Peyer's patch (tissue), 4 donors: ENCODE measurements at regions not wholly inside any gene's neighbourhood (a gene's known extent, or its start where the extent isn't known, plus 50 kb on each side); places are given as distances from the start of the nearest gene placed in this dataset.
"Not testable (repeated sequence)": the region's sequence is repeated elsewhere in the genome, so short reads cannot be mapped to it uniquely, and the experiment has no call there.

ENCODE experiments used
- DNase-seq, 3 donors: peaks; one replicate each; pipeline ENCODE4 v3.0.0-alpha.2; 2017 to 2019
- H3K27ac ChIP-seq, 4 donors: fragments of 200-600 bp; sonication (generic); one replicate each; pipeline ENCODE4 v1.5.1; 2016 to 2019
- H3K27me3 ChIP-seq, 2 donors: fragments of 200-600 bp; sonication (generic); one replicate each; pipeline ENCODE4 v1.5.1; 2019
- H3K36me3 ChIP-seq, 3 donors: fragments of 200-600 bp; sonication (generic); one replicate each; pipeline ENCODE4 v1.5.1; 2016 to 2019
- H3K4me1 ChIP-seq, 4 donors: fragments of 200-600 bp; sonication (generic); one replicate each; pipeline ENCODE4 v1.5.1; 2016 to 2019
- H3K4me3 ChIP-seq, 4 donors: fragments of 200-600 bp; sonication (generic); 1 replicate in 3 of 4; 2 replicates in 1 of 4; pipeline ENCODE4 v1.5.1; 2016 to 2019; ENCODE audit warnings: mild to moderate bottlenecking in 1 of 4
- H3K9me3 ChIP-seq, 4 donors: fragments of 200-600 bp; sonication (generic); one replicate each; pipeline ENCODE4 v1.5.1; 2016 to 2019; ENCODE audit warnings: mild to moderate bottlenecking in 1 of 4
- POLR2A ChIP-seq, 2 donors: fragments of 450-650 bp; IDR thresholded peaks; one replicate each; pipeline ENCODE4 v1.5.1; 2017; ENCODE audit warnings: antibody characterized with exemption in 2 of 2, mild to moderate bottlenecking in 2 of 2, moderate library complexity in 2 of 2
- TF ChIP-seq, protein P1 (sequence below), 6 experiments: fragments of 450-650 bp in 4 of 6; fragments of 200-600 bp in 2 of 6; sonication (generic) in 1 of 6; IDR thresholded peaks; one replicate each; pipeline ENCODE4 v1.5.1; 2017 to 2019; ENCODE audit warnings: antibody characterized with exemption in 6 of 6, mild to moderate bottlenecking in 3 of 6, moderate library complexity in 1 of 6

- Histone ChIP-seq H3K27ac (no peak overlapping the region), H3K9me3 (no peaks in the 10 kb centered on the region), H3K4me1 (no peaks in the 10 kb centered on the region), H3K36me3 (no peaks in the 10 kb centered on the region), H3K27me3 (no peaks in the 10 kb centered on the region), H3K4me3 (no peak overlapping the region)
- no peak for DNase-seq
- TF ChIP-seq, protein P1, sequence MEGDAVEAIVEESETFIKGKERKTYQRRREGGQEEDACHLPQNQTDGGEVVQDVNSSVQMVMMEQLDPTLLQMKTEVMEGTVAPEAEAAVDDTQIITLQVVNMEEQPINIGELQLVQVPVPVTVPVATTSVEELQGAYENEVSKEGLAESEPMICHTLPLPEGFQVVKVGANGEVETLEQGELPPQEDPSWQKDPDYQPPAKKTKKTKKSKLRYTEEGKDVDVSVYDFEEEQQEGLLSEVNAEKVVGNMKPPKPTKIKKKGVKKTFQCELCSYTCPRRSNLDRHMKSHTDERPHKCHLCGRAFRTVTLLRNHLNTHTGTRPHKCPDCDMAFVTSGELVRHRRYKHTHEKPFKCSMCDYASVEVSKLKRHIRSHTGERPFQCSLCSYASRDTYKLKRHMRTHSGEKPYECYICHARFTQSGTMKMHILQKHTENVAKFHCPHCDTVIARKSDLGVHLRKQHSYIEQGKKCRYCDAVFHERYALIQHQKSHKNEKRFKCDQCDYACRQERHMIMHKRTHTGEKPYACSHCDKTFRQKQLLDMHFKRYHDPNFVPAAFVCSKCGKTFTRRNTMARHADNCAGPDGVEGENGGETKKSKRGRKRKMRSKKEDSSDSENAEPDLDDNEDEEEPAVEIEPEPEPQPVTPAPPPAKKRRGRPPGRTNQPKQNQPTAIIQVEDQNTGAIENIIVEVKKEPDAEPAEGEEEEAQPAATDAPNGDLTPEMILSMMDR (IDR thresholded peaks at IDR 0.05) = no peak
- no peak for TF ChIP-seq POLR2A (IDR thresholded peaks at IDR 0.05)
Observed at GRCh38 chr3:11733914-11734313, 90.2 kb upstream of the VGLL4 start.

DNA sequence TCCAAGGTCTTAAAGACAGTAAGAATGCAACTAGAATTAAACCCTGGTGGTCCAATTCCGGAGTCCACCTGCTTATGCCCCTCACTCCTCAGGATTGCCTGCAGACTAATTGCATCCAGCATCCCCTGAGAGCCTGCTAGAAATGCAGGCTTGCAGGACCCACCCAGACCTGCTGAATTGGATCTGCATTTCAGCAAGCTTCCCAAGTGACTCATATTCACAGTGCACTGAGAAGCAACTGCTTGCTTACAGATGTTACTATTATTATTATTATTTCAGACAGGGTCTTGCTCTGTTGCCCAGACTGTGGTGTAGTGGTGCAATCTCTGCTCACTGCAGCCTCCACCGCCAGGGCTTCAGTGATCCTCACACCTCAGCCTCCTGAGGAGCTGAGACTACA is 83.5 kb upstream of the VGLL4 start:
- Histone ChIP-seq H3K4me3 (no peak overlapping the region), H3K27me3 (no peaks in the 10 kb centered on the region), H3K4me1 (no peaks in the 10 kb centered on the region), H3K27ac (no peak overlapping the region), H3K36me3 (no peaks in the 10 kb centered on the region), H3K9me3 (no peaks in the 10 kb centered on the region)
- DNase-seq = no peak
- TF ChIP-seq, protein P1 (IDR thresholded peaks at IDR 0.05) = no peak
- TF ChIP-seq POLR2A (IDR thresholded peaks at IDR 0.05) = no peak

- Histone ChIP-seq H3K27ac (no peak overlapping the region), H3K36me3 (no peaks in the 10 kb centered on the region), H3K9me3 (no peaks in the 10 kb centered on the region), H3K27me3 (no peaks in the 10 kb centered on the region), H3K4me3 (no peak overlapping the region), H3K4me1 (peaks cover 0 to 1% (median 0%) of the 10 kb centered on the region in 4 donors)
- DNase-seq = no peak
- TF ChIP-seq, protein P1 (IDR thresholded peaks at IDR 0.05) = no peak
- no peak for TF ChIP-seq POLR2A (IDR thresholded peaks at IDR 0.05)
Observed at GRCh38 chr3:11726146-11726545, 82.4 kb upstream of the VGLL4 start.

DNA sequence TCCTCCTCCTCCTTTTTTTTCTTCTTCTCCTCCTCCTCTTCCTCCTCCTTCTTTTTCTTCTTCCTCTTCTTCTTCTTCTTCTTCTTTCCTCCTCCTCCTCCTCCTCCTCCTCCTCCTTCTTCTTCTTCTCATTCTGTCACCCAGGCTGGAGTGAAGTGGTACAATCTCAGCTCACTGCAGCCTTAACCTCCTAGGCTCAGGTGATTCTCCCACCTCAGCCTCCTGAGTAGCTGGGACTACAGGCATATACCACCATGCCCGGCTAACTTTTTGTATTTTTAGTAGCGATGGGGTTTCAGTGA is 81.6 kb upstream of the VGLL4 start:
- not testable (repeated sequence) for H3K4me3 ChIP-seq, H3K4me1 ChIP-seq, H3K27ac ChIP-seq, H3K36me3 ChIP-seq, DNase-seq, H3K9me3 ChIP-seq, H3K27me3 ChIP-seq

GRCh38 chr3:11724615-11725339 is 81.1 kb upstream of the VGLL4 start:
- H3K4me3 ChIP-seq = peak overlapping the region in 2 of 4 donors; percentile 1 to 21
- H3K27me3 ChIP-seq = no peaks in the 10 kb centered on the region
- no peaks in the 10 kb centered on the region for H3K36me3 ChIP-seq
- H3K4me1 ChIP-seq = peaks cover 0 to 6% (median 0%) of the 10 kb centered on the region in 4 donors
- no peaks in the 10 kb centered on the region for H3K9me3 ChIP-seq
- H3K27ac ChIP-seq = no peak overlapping the region
- TF ChIP-seq, protein P1 (IDR thresholded peaks at IDR 0.05) = no peak
- TF ChIP-seq POLR2A (IDR thresholded peaks at IDR 0.05) = no peak
- DNase-seq = no peak

GRCh38 chr3:11721479-11721878 is 77.8 kb upstream of the VGLL4 start:
- Histone ChIP-seq H3K4me1 (peaks cover 0 to 16% (median 3%) of the 10 kb centered on the region in 4 donors), H3K27me3 (no peaks in the 10 kb centered on the region), H3K36me3 (no peaks in the 10 kb centered on the region), H3K27ac (peak overlapping the region in 2 of 4 donors; percentile 95 to 96), H3K9me3 (no peaks in the 10 kb centered on the region), H3K4me3 (peak overlapping the region in 2 of 4 donors; percentile 71 to 92)
- no peak for DNase-seq
- TF ChIP-seq, protein P1 (IDR thresholded peaks at IDR 0.05) = no peak
- no peak for TF ChIP-seq POLR2A (IDR thresholded peaks at IDR 0.05)
